Endodermal cell (in vitro differentiated cells): ENCODE measurements at regions not wholly inside any gene's neighbourhood (a gene's known extent, or its start where the extent isn't known, plus 50 kb on each side); places are given as distances from the start of the nearest gene placed in this dataset.

Experiments
- DNase-seq: peaks from one replicate; pipeline ENCODE4 v3.0.0-alpha.2; 2017
- H3K27ac ChIP-seq: 2 replicates; pipeline ENCODE4 v1.5.1; 2013; ENCODE audit warnings: mild to moderate bottlenecking, low read depth, low read length, moderate library complexity
- H3K27me3 ChIP-seq: 2 replicates; pipeline ENCODE4 v1.6.1; 2013; ENCODE audit warnings: mild to moderate bottlenecking, low read length, moderate library complexity; ENCODE audit not compliant: insufficient read depth, control insufficient read depth, poor library complexity, severe bottlenecking
- H3K36me3 ChIP-seq: 2 replicates; pipeline ENCODE4 v1.7.0; 2013; ENCODE audit warnings: mild to moderate bottlenecking, low read length, moderate library complexity; ENCODE audit not compliant: control insufficient read depth, insufficient read depth
- H3K4me1 ChIP-seq: one replicate; pipeline ENCODE4 v1.7.0; 2013; ENCODE audit warnings: low read length; ENCODE audit not compliant: control insufficient read depth, insufficient read depth
- H3K4me3 ChIP-seq: 2 replicates; pipeline ENCODE4 v1.5.1; 2013; ENCODE audit warnings: mild to moderate bottlenecking, low read length, moderate library complexity
- H3K9ac ChIP-seq: 2 replicates; pipeline ENCODE4 v1.6.1; 2013; ENCODE audit warnings: mild to moderate bottlenecking, low read length, moderate library complexity; ENCODE audit not compliant: poor library complexity, severe bottlenecking; ENCODE audit errors: extremely low read depth
- H3K9me3 ChIP-seq: 2 replicates; pipeline ENCODE4 v1.6.1; 2013; ENCODE audit warnings: mild to moderate bottlenecking, low read length, moderate library complexity; ENCODE audit not compliant: control insufficient read depth
- H3K27ac Mint-ChIP-seq: 2 replicates; pipeline ENCODE4 v1.8.0; 2020; ENCODE audit warnings: mixed read lengths
- H3K27me3 Mint-ChIP-seq: 2 replicates; pipeline ENCODE4 v1.8.0; 2021; ENCODE audit warnings: mild to moderate bottlenecking, mixed read lengths; ENCODE audit not compliant: insufficient read depth
- H3K36me3 Mint-ChIP-seq: 2 replicates; pipeline ENCODE4 v1.8.0; 2020; ENCODE audit warnings: low read depth, mixed read lengths
- H3K4me1 Mint-ChIP-seq: 2 replicates; pipeline ENCODE4 v1.8.0; 2020; ENCODE audit warnings: mixed read lengths
- H3K4me3 Mint-ChIP-seq: 2 replicates; pipeline ENCODE4 v1.8.0; 2020; ENCODE audit warnings: mild to moderate bottlenecking, moderate library complexity, mixed read lengths
- H3K9me3 Mint-ChIP-seq: 2 replicates; pipeline ENCODE4 v1.8.0; 2020; ENCODE audit warnings: mild to moderate bottlenecking, mixed read lengths
- WGBS, 2 experiments: methylation state at CpG; one replicate each; pipeline versions ENCODE4 v1.1.5 to v1.1.7; 2013; ENCODE audit warnings: missing lambda C conversion rate in 2 of 2, mixed read lengths in 1 of 2; ENCODE audit not compliant: insufficient coverage in 1 of 2, insufficient read length in 1 of 2; 5-methylcytosine and 5-hydroxymethylcytosine counted together
- TF ChIP-seq, protein P1 (sequence below): fragments of 200-600 bp; sonication (generic); conservative IDR thresholded peaks from 2 replicates; pipeline ENCODE4 v1.5.0; 2021; ENCODE audit warnings: antibody characterized with exemption, mild to moderate bottlenecking

DNA sequence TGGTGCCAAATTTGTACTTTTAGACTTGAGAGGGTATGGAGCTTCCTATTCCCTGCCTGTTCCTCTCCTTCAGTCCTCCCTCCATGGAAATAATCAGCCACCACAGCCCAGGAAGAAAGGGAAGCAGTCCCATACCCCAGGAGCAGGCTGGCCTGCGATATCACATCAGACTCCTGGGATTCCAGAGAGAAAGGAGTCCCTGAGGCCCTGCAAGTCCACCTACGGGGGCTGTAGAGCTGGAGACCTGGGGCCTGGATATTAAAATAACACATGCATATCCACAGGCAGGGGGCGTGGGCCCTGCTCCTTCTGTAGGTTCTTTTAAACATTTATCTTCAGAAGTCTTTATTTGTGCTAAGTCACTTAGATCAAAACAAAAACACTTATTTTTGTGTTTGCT, 117.2 kb downstream of the TMEM174 start:
- TF ChIP-seq, protein P1, sequence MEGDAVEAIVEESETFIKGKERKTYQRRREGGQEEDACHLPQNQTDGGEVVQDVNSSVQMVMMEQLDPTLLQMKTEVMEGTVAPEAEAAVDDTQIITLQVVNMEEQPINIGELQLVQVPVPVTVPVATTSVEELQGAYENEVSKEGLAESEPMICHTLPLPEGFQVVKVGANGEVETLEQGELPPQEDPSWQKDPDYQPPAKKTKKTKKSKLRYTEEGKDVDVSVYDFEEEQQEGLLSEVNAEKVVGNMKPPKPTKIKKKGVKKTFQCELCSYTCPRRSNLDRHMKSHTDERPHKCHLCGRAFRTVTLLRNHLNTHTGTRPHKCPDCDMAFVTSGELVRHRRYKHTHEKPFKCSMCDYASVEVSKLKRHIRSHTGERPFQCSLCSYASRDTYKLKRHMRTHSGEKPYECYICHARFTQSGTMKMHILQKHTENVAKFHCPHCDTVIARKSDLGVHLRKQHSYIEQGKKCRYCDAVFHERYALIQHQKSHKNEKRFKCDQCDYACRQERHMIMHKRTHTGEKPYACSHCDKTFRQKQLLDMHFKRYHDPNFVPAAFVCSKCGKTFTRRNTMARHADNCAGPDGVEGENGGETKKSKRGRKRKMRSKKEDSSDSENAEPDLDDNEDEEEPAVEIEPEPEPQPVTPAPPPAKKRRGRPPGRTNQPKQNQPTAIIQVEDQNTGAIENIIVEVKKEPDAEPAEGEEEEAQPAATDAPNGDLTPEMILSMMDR = peak; percentile 25
- Mint-ChIP-seq H3K27ac (no peak overlapping the region), H3K4me3 (no peak overlapping the region), H3K4me1 (peaks cover 20% of the 10 kb centered on the region), H3K27me3 (peaks cover 72% of the 10 kb centered on the region), H3K36me3 (no peaks in the 10 kb centered on the region), H3K9me3 (no peaks in the 10 kb centered on the region)
- Histone ChIP-seq H3K4me3 (no peak overlapping the region), H3K27me3 (peaks cover 28% of the 10 kb centered on the region), H3K9me3 (no peaks in the 10 kb centered on the region), H3K4me1 (no peaks in the 10 kb centered on the region), H3K36me3 (no peaks in the 10 kb centered on the region), H3K9ac (no peak overlapping the region), H3K27ac (no peak overlapping the region)
- DNase-seq = no peak
- 76 to 82% methylated on average over 2 to 3 of the region's 3 CpGs for WGBS, 2 experiments

DNA sequence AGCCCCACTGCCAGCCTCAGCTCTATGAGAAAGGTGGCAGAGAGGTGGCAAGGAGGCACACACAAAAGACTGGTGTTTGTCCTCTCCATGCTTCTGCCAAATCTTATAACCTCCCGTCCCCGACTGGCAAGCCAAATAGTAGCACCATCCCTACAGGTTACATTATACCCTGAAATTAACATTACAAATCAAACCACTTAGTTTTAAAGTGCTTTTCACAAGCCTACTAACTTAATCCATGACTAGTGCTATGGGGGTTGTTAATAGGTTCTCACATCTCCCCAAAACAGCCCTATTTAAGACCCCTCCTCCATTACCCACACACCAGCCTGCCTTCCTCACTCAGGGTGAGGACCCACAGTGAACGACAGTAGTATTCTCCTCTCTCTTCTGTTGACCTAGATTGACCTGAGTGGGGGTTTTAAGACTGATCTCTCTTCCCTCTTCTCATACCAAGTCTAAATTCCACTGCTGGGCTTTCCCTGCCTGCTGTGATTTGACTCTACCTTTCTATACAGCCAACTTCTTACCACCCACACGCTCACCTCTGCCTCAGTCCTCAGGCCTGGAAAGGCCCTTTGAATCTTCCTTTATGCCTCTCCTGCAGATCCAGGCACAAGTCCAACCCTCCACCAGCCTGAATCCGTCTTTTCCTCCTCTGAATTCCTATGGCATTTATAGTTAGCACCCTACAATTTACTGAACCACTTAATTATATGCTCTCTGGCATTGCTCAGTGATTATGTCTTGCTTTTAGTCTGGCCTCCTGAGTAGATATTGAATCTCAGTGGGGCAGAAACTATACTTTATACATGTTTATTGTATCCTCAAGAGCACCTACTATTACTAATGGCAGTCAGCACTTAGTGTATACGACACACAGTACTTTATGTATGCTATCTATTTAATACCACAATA, 116.1 kb downstream of the TMEM174 start:
- peaks cover 66% of the 10 kb centered on the region for H3K27me3 Mint-ChIP-seq
- no peak overlapping the region for H3K4me3 ChIP-seq
- 68 to 73% methylated on average over 5 to 6 of the region's 6 CpGs for WGBS, 2 experiments

DNA sequence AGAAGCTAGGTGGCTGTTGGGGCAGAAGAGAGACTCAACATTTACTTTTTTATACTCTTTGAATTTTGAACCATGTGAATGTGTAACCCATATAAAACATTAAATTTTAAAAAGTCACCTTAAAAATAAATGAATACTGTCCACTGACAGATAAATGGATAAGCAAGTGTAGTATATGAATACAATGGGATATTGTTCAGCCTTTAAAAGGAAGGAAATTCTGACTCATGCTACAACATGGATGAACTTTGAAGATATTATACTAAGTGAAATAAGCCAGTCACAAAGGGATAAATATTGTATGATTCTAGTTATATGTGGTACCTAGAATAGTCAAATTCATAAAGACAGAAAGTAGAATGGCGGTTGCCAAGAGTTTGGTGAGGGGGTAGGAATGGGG, 113.9 kb downstream of the TMEM174 start:
- Histone ChIP-seq H3K4me1 (peaks cover 4% of the 10 kb centered on the region), H3K9ac (no peak overlapping the region), H3K9me3 (no peaks in the 10 kb centered on the region), H3K27ac (no peak overlapping the region), H3K4me3 (no peak overlapping the region), H3K27me3 (peaks cover 9% of the 10 kb centered on the region), H3K36me3 (no peaks in the 10 kb centered on the region)
- Mint-ChIP-seq H3K9me3 (no peaks in the 10 kb centered on the region), H3K27me3 (peaks cover 47% of the 10 kb centered on the region), H3K36me3 (no peaks in the 10 kb centered on the region), H3K27ac (no peak overlapping the region), H3K4me1 (peaks cover 46% of the 10 kb centered on the region), H3K4me3 (no peak overlapping the region)
- DNase-seq = no peak
- TF ChIP-seq, protein P1 = no peak
- WGBS, 2 experiments = 86 to 100% methylated on average over 1 of the region's 1 CpG

More for the DNA sequence above, 116.1 kb downstream of the TMEM174 start:
- Mint-ChIP-seq H3K4me1 (peaks cover 31% of the 10 kb centered on the region), H3K9me3 (no peaks in the 10 kb centered on the region), H3K27ac (no peak overlapping the region), H3K36me3 (no peaks in the 10 kb centered on the region), H3K4me3 (no peak overlapping the region)
- TF ChIP-seq, protein P1 = no peak
- DNase-seq = peak; percentile 54
- Histone ChIP-seq H3K27me3 (peaks cover 21% of the 10 kb centered on the region), H3K36me3 (no peaks in the 10 kb centered on the region), H3K4me1 (no peaks in the 10 kb centered on the region), H3K9ac (no peak overlapping the region), H3K27ac (no peak overlapping the region), H3K9me3 (no peaks in the 10 kb centered on the region)
